Panc1 (cell line): ENCODE measurements at regions not wholly inside any gene's neighbourhood (a gene's known extent, or its start where the extent isn't known, plus 50 kb on each side); places are given as distances from the start of the nearest gene placed in this dataset.
"Not testable (repeated sequence)": the region's sequence is repeated elsewhere in the genome, so short reads cannot be mapped to it uniquely, and the experiment has no call there.

Experiments
- ATAC-seq: fragments of 200-7000 bp; cut with Tn5 transposase; 2 replicates; pipeline ENCODE4 v1.9.1; 2020; ENCODE audit warnings: mild to moderate bottlenecking, moderate library complexity
- BruUV-seq: library from RNA; stranded (reverse); fragments of 400-500 nt; replicated peaks from 2 replicates; lab custom pipeline; 2021; lab: Mats Ljungman, UMichigan
- CTCF ChIA-PET: fragments of 300-600 bp; sonication (Branson Sonifier 250); formaldehyde crosslinking; loops from one replicate; lab custom pipeline; 2022; ENCODE audit warnings: antibody characterized with exemption; lab: Charles Lee
- POLR2A ChIA-PET: fragments of 300-600 bp; sonication (Branson Sonifier 250); formaldehyde crosslinking; loops from one replicate; lab custom pipeline; 2022; ENCODE audit warnings: antibody characterized with exemption; lab: Charles Lee
- DNase-seq: peaks from one replicate; pipeline ENCODE4 v3.0.0-alpha.2; 2010; ENCODE audit warnings: low read depth, low spot score
- H3K27ac ChIP-seq: 2 replicates; pipeline ENCODE4 v1.5.1; 2011; ENCODE audit warnings: mild to moderate bottlenecking, low read length, inconsistent platforms
- H3K27me3 ChIP-seq: fragments of 200-500 bp; sonication (Bioruptor generic); 2 replicates; pipeline ENCODE4 v1.6.0; 2014; ENCODE audit warnings: low read length, inconsistent platforms; ENCODE audit not compliant: control insufficient read depth, insufficient read depth
- H3K36me3 ChIP-seq: fragments of 200-500 bp; sonication (Bioruptor generic); 2 replicates; pipeline ENCODE4 v1.5.1; 2014; ENCODE audit warnings: inconsistent platforms, mild to moderate bottlenecking, low read length, moderate library complexity; ENCODE audit not compliant: control insufficient read depth, insufficient read depth
- H3K4me1 ChIP-seq: 2 replicates; pipeline ENCODE4 v1.5.1; 2011; ENCODE audit warnings: inconsistent platforms, mild to moderate bottlenecking, low read length, moderate library complexity; ENCODE audit not compliant: control insufficient read depth, insufficient read depth
- H3K4me3 ChIP-seq, 2 experiments: 2 replicates each; pipeline ENCODE4 v1.5.1; 2011 to 2012; ENCODE audit warnings: low read depth in 2 of 2, low read length in 2 of 2, mild to moderate bottlenecking in 2 of 2, inconsistent platforms in 1 of 2, moderate library complexity in 1 of 2
- H3K9me3 ChIP-seq: fragments of 200-500 bp; sonication (Bioruptor generic); 2 replicates; pipeline ENCODE4 v1.5.1; 2014; ENCODE audit warnings: low read depth, mild to moderate bottlenecking, inconsistent platforms, low read length, moderate library complexity; ENCODE audit not compliant: control insufficient read depth, insufficient read depth
- POLR2AphosphoS5 ChIP-seq: IDR thresholded peaks from 2 replicates; pipeline ENCODE4 v1.6.1; 2012; ENCODE audit warnings: mild to moderate bottlenecking, low read depth, low read length, moderate library complexity
- SIN3A ChIP-seq: IDR thresholded peaks from 2 replicates; pipeline ENCODE4 v1.6.1; 2012; ENCODE audit warnings: low read depth, mild to moderate bottlenecking, low read length, moderate library complexity, borderline replicate concordance; ENCODE audit not compliant: insufficient read depth
- TCF7L2 ChIP-seq: IDR thresholded peaks from 2 replicates; pipeline ENCODE4 v1.6.1; 2011; ENCODE audit warnings: mild to moderate bottlenecking, low read depth, low read length, inconsistent platforms
- in situ Hi-C: cut with HindIII; loops from 2 replicates; pipeline ENCODE4 v1.10.0; 2016; ENCODE audit warnings: low sequenced_read_pairs, low pct_unique_long_range_greater_than_20kb
- intact Hi-C: fragments of 100-400 bp; cut with micrococcal nuclease; formaldehyde crosslinking; loops from one replicate; pipeline ENCODE4 v1.10.0; 2022; ENCODE audit not compliant: unreplicated experiment
- TF ChIP-seq, protein P1 (sequence below), 2 experiments: IDR thresholded peaks; 2 replicates each; pipeline ENCODE4 v1.6.1; 2011 to 2012; ENCODE audit warnings: low read depth in 2 of 2, control low read depth in 1 of 2, low read length in 1 of 2, mild to moderate bottlenecking in 1 of 2, moderate library complexity in 1 of 2; ENCODE audit not compliant: insufficient read depth in 1 of 2
- TF ChIP-seq, protein P2 (sequence below): fragments of 450-650 bp; IDR thresholded peaks from 2 replicates; pipeline ENCODE4 v1.5.1; 2017; ENCODE audit warnings: mild to moderate bottlenecking

DNA sequence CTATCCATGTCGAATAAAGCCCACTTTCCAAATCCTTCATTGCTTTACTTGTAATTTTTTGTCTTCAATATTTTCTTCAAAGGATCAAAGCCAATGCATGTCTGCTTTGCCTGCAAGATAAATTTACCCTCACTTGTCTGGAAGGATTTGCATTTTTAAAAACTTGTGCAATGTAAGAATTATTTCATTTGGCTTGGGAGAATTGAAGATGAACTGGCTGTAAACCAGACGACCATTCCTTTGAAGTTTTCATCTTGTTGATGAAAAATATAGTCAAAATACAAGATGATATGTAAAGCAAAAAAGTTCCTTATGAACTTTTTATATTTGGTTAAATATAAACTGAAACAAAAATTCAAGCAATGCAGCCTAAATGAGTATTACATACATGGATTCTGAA is 225.0 kb downstream of the SLITRK1 start:
- no peaks in the 10 kb centered on the region for H3K36me3 ChIP-seq
- H3K9me3 ChIP-seq = no peaks in the 10 kb centered on the region
- intact Hi-C loops = no loop called here
- H3K27me3 ChIP-seq = no peaks in the 10 kb centered on the region
- DNase-seq = no peak
- no peak for TF ChIP-seq POLR2AphosphoS5
- TF ChIP-seq, protein P1, sequence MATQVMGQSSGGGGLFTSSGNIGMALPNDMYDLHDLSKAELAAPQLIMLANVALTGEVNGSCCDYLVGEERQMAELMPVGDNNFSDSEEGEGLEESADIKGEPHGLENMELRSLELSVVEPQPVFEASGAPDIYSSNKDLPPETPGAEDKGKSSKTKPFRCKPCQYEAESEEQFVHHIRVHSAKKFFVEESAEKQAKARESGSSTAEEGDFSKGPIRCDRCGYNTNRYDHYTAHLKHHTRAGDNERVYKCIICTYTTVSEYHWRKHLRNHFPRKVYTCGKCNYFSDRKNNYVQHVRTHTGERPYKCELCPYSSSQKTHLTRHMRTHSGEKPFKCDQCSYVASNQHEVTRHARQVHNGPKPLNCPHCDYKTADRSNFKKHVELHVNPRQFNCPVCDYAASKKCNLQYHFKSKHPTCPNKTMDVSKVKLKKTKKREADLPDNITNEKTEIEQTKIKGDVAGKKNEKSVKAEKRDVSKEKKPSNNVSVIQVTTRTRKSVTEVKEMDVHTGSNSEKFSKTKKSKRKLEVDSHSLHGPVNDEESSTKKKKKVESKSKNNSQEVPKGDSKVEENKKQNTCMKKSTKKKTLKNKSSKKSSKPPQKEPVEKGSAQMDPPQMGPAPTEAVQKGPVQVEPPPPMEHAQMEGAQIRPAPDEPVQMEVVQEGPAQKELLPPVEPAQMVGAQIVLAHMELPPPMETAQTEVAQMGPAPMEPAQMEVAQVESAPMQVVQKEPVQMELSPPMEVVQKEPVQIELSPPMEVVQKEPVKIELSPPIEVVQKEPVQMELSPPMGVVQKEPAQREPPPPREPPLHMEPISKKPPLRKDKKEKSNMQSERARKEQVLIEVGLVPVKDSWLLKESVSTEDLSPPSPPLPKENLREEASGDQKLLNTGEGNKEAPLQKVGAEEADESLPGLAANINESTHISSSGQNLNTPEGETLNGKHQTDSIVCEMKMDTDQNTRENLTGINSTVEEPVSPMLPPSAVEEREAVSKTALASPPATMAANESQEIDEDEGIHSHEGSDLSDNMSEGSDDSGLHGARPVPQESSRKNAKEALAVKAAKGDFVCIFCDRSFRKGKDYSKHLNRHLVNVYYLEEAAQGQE (IDR thresholded peaks at IDR 0.05; ENCODE audit: insufficient read depth in 1 of 2, low read depth in 2 of 2, low read length in 1 of 2) = no peak
- no peak for TF ChIP-seq SIN3A
- TF ChIP-seq, protein P2, sequence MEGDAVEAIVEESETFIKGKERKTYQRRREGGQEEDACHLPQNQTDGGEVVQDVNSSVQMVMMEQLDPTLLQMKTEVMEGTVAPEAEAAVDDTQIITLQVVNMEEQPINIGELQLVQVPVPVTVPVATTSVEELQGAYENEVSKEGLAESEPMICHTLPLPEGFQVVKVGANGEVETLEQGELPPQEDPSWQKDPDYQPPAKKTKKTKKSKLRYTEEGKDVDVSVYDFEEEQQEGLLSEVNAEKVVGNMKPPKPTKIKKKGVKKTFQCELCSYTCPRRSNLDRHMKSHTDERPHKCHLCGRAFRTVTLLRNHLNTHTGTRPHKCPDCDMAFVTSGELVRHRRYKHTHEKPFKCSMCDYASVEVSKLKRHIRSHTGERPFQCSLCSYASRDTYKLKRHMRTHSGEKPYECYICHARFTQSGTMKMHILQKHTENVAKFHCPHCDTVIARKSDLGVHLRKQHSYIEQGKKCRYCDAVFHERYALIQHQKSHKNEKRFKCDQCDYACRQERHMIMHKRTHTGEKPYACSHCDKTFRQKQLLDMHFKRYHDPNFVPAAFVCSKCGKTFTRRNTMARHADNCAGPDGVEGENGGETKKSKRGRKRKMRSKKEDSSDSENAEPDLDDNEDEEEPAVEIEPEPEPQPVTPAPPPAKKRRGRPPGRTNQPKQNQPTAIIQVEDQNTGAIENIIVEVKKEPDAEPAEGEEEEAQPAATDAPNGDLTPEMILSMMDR = no peak
- no peak for TF ChIP-seq TCF7L2
- no TSS peak for BruUV-seq
- no peak overlapping the region for H3K4me3 ChIP-seq
- ChIA-PET POLR2A (no interaction called here), CTCF (no interaction called here)
- ATAC-seq = no peak
- no peaks in the 10 kb centered on the region for H3K4me1 ChIP-seq
- in situ Hi-C loops = no loop called here
- H3K27ac ChIP-seq = no peak overlapping the region

DNA sequence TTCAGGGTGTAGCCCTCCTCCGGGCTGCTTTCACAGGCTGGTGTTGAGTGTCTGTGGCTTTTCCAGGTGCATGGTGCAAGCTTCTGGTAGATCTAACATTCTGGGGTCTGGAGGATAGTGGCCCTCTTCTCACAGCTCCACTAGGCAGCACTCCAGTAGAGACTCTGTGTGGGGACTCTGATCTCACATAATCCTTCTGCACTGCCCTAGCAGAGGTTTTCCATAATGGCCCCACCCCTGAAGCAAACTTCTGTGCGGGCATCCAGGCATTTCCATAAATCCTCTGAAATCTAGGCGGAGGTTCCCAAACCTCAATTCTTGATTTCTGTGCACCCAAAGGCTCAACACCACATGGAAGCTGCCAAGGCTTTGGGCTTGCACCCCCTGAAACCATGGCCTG is 239.7 kb downstream of the SLITRK1 start:
- BruUV-seq, POLR2A ChIA-PET, H3K27me3 ChIP-seq, CTCF ChIA-PET, H3K36me3 ChIP-seq, H3K4me3 ChIP-seq, ATAC-seq, DNase-seq, H3K9me3 ChIP-seq, H3K4me1 ChIP-seq, intact Hi-C loops, H3K27ac ChIP-seq, in situ Hi-C loops: not testable (repeated sequence)

DNA sequence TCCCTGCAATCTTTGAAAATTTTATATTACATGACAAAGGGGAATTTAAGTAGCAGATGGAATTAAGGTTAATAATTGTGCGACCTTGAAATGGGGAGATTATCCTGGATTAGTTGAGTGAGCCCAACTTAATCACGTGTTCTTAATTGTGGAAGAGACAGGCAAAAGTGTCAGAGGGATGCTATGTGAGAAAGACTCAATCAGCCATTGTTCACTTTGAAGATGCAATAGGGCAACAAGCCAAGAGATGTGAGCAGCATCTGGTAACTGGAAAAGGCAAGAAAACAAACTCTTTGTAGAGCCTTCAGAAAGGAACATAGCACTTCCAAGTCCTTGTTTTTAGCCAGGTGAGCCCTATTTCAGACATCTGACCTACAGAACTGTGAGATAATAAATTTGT is 247.7 kb downstream of the SLITRK1 start:
- POLR2A ChIA-PET = no interaction called here
- no peak for TF ChIP-seq TCF7L2

More for the DNA sequence above, 247.7 kb downstream of the SLITRK1 start:
- Histone ChIP-seq H3K4me3 (no peak overlapping the region), H3K9me3 (no peaks in the 10 kb centered on the region), H3K36me3 (no peaks in the 10 kb centered on the region), H3K27ac (no peak overlapping the region), H3K4me1 (no peaks in the 10 kb centered on the region), H3K27me3 (no peaks in the 10 kb centered on the region)
- no peak for ATAC-seq
- CTCF ChIA-PET = no interaction called here
- in situ Hi-C loops = no loop called here
- intact Hi-C loops = no loop called here
- no peak for DNase-seq
- BruUV-seq = no TSS peak
